Duodenal mucosa (tissue), 2 donors: ENCODE measurements at regions not wholly inside any gene's neighbourhood (a gene's known extent, or its start where the extent isn't known, plus 50 kb on each side); places are given as distances from the start of the nearest gene placed in this dataset.

ENCODE experiments used
- H3K27ac ChIP-seq: one replicate; pipeline ENCODE4 v1.7.0; 2013; ENCODE audit warnings: low read depth, low read length
- H3K27me3 ChIP-seq, 2 donors: one replicate each; pipeline ENCODE4 v1.7.0; 2013; ENCODE audit warnings: low read length in 2 of 2, control low read depth in 1 of 2; ENCODE audit not compliant: insufficient read depth in 2 of 2, control insufficient read depth in 1 of 2
- H3K36me3 ChIP-seq, 2 donors: one replicate each; pipeline ENCODE4 v1.7.0; 2013; ENCODE audit warnings: low read length in 2 of 2, control low read depth in 1 of 2; ENCODE audit not compliant: insufficient read depth in 2 of 2, control insufficient read depth in 1 of 2
- H3K4me1 ChIP-seq, 2 donors: one replicate each; pipeline ENCODE4 v1.7.0; 2013; ENCODE audit warnings: low read length in 2 of 2, control low read depth in 1 of 2; ENCODE audit not compliant: insufficient read depth in 2 of 2, control insufficient read depth in 1 of 2
- H3K4me3 ChIP-seq, 2 donors: one replicate each; pipeline ENCODE4 v1.7.0; 2013; ENCODE audit warnings: low read length in 2 of 2, low read depth in 1 of 2
- H3K9ac ChIP-seq, 2 donors: one replicate each; pipeline ENCODE4 v1.7.0; 2013; ENCODE audit warnings: low read length in 2 of 2, low read depth in 1 of 2
- H3K9me3 ChIP-seq, 2 donors: one replicate each; pipeline ENCODE4 v1.7.0; 2013; ENCODE audit warnings: low read length in 2 of 2, control low read depth in 1 of 2; ENCODE audit not compliant: control insufficient read depth in 1 of 2

- Histone ChIP-seq H3K4me1 (no peaks in the 10 kb centered on the region), H3K27ac (no peak overlapping the region), H3K36me3 (no peaks in the 10 kb centered on the region), H3K27me3 (no peaks in the 10 kb centered on the region), H3K9ac (no peak overlapping the region), H3K9me3 (no peaks in the 10 kb centered on the region), H3K4me3 (no peak overlapping the region)
These were observed 202.6 kb upstream of the RNF32 start for GRCh38 chr7:156438011-156438410.

GRCh38 chr7:156437021-156437614, 203.5 kb upstream of the RNF32 start:
- Histone ChIP-seq H3K36me3 (no peaks in the 10 kb centered on the region), H3K27me3 (no peaks in the 10 kb centered on the region), H3K4me1 (no peaks in the 10 kb centered on the region), H3K9ac (no peak overlapping the region), H3K4me3 (no peak overlapping the region), H3K9me3 (no peaks in the 10 kb centered on the region), H3K27ac (no peak overlapping the region)

- Histone ChIP-seq H3K4me1 (no peaks in the 10 kb centered on the region), H3K9ac (no peak overlapping the region), H3K27ac (no peak overlapping the region), H3K9me3 (no peaks in the 10 kb centered on the region), H3K27me3 (no peaks in the 10 kb centered on the region), H3K36me3 (no peaks in the 10 kb centered on the region), H3K4me3 (no peak overlapping the region)
These were observed 204.9 kb upstream of the RNF32 start for GRCh38 chr7:156435486-156436231.

- Histone ChIP-seq H3K4me3 (no peak overlapping the region), H3K27me3 (no peaks in the 10 kb centered on the region), H3K9ac (no peak overlapping the region), H3K27ac (no peak overlapping the region), H3K9me3 (no peaks in the 10 kb centered on the region), H3K4me1 (no peaks in the 10 kb centered on the region), H3K36me3 (no peaks in the 10 kb centered on the region)
These were observed 205.9 kb upstream of the RNF32 start for GRCh38 chr7:156434706-156435105.

- Histone ChIP-seq H3K27me3 (no peaks in the 10 kb centered on the region), H3K9ac (no peak overlapping the region), H3K4me3 (no peak overlapping the region), H3K4me1 (no peaks in the 10 kb centered on the region), H3K9me3 (no peaks in the 10 kb centered on the region), H3K36me3 (no peaks in the 10 kb centered on the region), H3K27ac (no peak overlapping the region)
These were observed 208.6 kb upstream of the RNF32 start for GRCh38 chr7:156432018-156432417.

GRCh38 chr7:156430109-156430508, 210.5 kb upstream of the RNF32 start:
- no peak overlapping the region for H3K27ac ChIP-seq
- no peaks in the 10 kb centered on the region for H3K27me3 ChIP-seq
- H3K4me1 ChIP-seq: no peaks in the 10 kb centered on the region
- H3K9me3 ChIP-seq: no peaks in the 10 kb centered on the region
- H3K9ac ChIP-seq: no peak overlapping the region
- no peaks in the 10 kb centered on the region for H3K36me3 ChIP-seq
- no peak overlapping the region for H3K4me3 ChIP-seq

GRCh38 chr7:156429514-156429913, 211.1 kb upstream of the RNF32 start:
- no peaks in the 10 kb centered on the region for H3K4me1 ChIP-seq
- no peak overlapping the region for H3K9ac ChIP-seq
- H3K4me3 ChIP-seq: no peak overlapping the region
- no peaks in the 10 kb centered on the region for H3K36me3 ChIP-seq
- H3K27me3 ChIP-seq: no peaks in the 10 kb centered on the region
- H3K27ac ChIP-seq: no peak overlapping the region
- no peaks in the 10 kb centered on the region for H3K9me3 ChIP-seq

GRCh38 chr7:156423876-156424275, 216.7 kb upstream of the RNF32 start:
- Histone ChIP-seq H3K9ac (no peak overlapping the region), H3K9me3 (no peaks in the 10 kb centered on the region), H3K4me1 (peaks cover 0 to 1% of the 10 kb centered on the region in 2 donors), H3K4me3 (no peak overlapping the region), H3K27me3 (no peaks in the 10 kb centered on the region), H3K36me3 (no peaks in the 10 kb centered on the region), H3K27ac (no peak overlapping the region)

- Histone ChIP-seq H3K27ac (no peak overlapping the region), H3K4me1 (peaks cover 0 to 7% of the 10 kb centered on the region in 2 donors), H3K36me3 (no peaks in the 10 kb centered on the region), H3K27me3 (no peaks in the 10 kb centered on the region), H3K9ac (no peak overlapping the region), H3K9me3 (no peaks in the 10 kb centered on the region), H3K4me3 (no peak overlapping the region)
These were observed 220.1 kb upstream of the RNF32 start for GRCh38 chr7:156420496-156420895.

- H3K4me1 ChIP-seq: peaks cover 0 to 7% of the 10 kb centered on the region in 2 donors
- H3K36me3 ChIP-seq: no peaks in the 10 kb centered on the region
- no peaks in the 10 kb centered on the region for H3K27me3 ChIP-seq
- H3K27ac ChIP-seq: no peak overlapping the region
- no peak overlapping the region for H3K9ac ChIP-seq
- H3K4me3 ChIP-seq: no peak overlapping the region
- H3K9me3 ChIP-seq: no peaks in the 10 kb centered on the region
These were observed 220.8 kb upstream of the RNF32 start for GRCh38 chr7:156419782-156420181.
